GM23338 (cell line): ENCODE measurements at regions not wholly inside any gene's neighbourhood (a gene's known extent, or its start where the extent isn't known, plus 50 kb on each side); places are given as distances from the start of the nearest gene placed in this dataset.

Experiments
- ATAC-seq: fragments of 200-7000 bp; cut with Tn5 transposase; 3 replicates; pipeline ENCODE4 v1.9.1; 2020
- DNase-seq: peaks from one replicate; pipeline ENCODE4 v3.0.0-alpha.2; 2015; ENCODE audit warnings: low spot score
- H2AFZ ChIP-seq: fragments of 200-600 bp; sonication (generic); 2 replicates; pipeline ENCODE4 v1.8.0; 2016; ENCODE audit warnings: antibody characterized with exemption, mild to moderate bottlenecking, moderate library complexity
- H3F3A ChIP-seq: fragments of 200-600 bp; sonication (generic); replicated peaks from 2 replicates; pipeline ENCODE4 v1.8.0; 2017; ENCODE audit warnings: antibody characterized with exemption, mixed run types, low read depth
- H3K27ac ChIP-seq: fragments of 200-600 bp; sonication (generic); 2 replicates; pipeline ENCODE4 v1.6.1; 2016; ENCODE audit warnings: low read depth
- H3K27me3 ChIP-seq: fragments of 200-600 bp; sonication (generic); 2 replicates; pipeline ENCODE4 v1.8.0; 2016; ENCODE audit warnings: mild to moderate bottlenecking, mixed run types, moderate library complexity; ENCODE audit not compliant: insufficient read depth
- H3K36me3 ChIP-seq: fragments of 200-600 bp; sonication (generic); 2 replicates; pipeline ENCODE4 v1.8.0; 2016; ENCODE audit warnings: mild to moderate bottlenecking; ENCODE audit not compliant: insufficient read depth
- H3K4me1 ChIP-seq: fragments of 200-600 bp; sonication (generic); 2 replicates; pipeline ENCODE4 v1.8.0; 2016; ENCODE audit warnings: mild to moderate bottlenecking, moderate library complexity; ENCODE audit not compliant: insufficient read depth
- H3K4me2 ChIP-seq: fragments of 200-600 bp; sonication (generic); 2 replicates; pipeline ENCODE4 v1.7.1; 2017; ENCODE audit warnings: mixed run types
- H3K4me3 ChIP-seq: fragments of 200-600 bp; sonication (generic); 2 replicates; pipeline ENCODE4 v1.6.1; 2016; ENCODE audit warnings: mixed run types
- H3K79me2 ChIP-seq: fragments of 200-600 bp; sonication (generic); replicated peaks from 2 replicates; pipeline ENCODE4 v1.8.0; 2017; ENCODE audit warnings: mild to moderate bottlenecking; ENCODE audit not compliant: insufficient read depth
- H3K9me2 ChIP-seq: fragments of 200-600 bp; sonication (generic); 2 replicates; pipeline ENCODE4 v1.8.0; 2017; ENCODE audit not compliant: insufficient read depth
- H4K20me1 ChIP-seq: fragments of 200-600 bp; sonication (generic); replicated peaks from 2 replicates; pipeline ENCODE4 v1.8.0; 2017; ENCODE audit warnings: mild to moderate bottlenecking; ENCODE audit not compliant: insufficient read depth
- H3K27ac Mint-ChIP-seq: 2 replicates; pipeline ENCODE4 v1.8.0; 2020; ENCODE audit warnings: inconsistent platforms, mild to moderate bottlenecking, moderate library complexity, mixed read lengths
- H3K27me3 Mint-ChIP-seq: 3 replicates; pipeline ENCODE4 v1.8.0; 2022; ENCODE audit warnings: low read depth, mild to moderate bottlenecking, moderate library complexity, mixed read lengths, inconsistent platforms; ENCODE audit not compliant: insufficient read depth, poor library complexity
- H3K36me3 Mint-ChIP-seq: 3 replicates; pipeline ENCODE4 v1.8.0; 2021; ENCODE audit warnings: low read depth, mild to moderate bottlenecking, inconsistent platforms, moderate library complexity, mixed read lengths
- H3K4me1 Mint-ChIP-seq: 3 replicates; pipeline ENCODE4 v1.8.0; 2020; ENCODE audit warnings: mild to moderate bottlenecking, inconsistent platforms, mixed read lengths
- H3K4me3 Mint-ChIP-seq: 3 replicates; pipeline ENCODE4 v1.8.0; 2021; ENCODE audit warnings: moderate library complexity, mild to moderate bottlenecking, inconsistent platforms, mixed read lengths
- H3K9me3 Mint-ChIP-seq: 3 replicates; pipeline ENCODE4 v1.8.0; 2020; ENCODE audit warnings: moderate library complexity, mild to moderate bottlenecking, inconsistent platforms, mixed read lengths
- ETS1 ChIP-seq: IDR thresholded peaks from 2 replicates; pipeline ENCODE4 v1.6.1; 2016; ENCODE audit warnings: antibody characterized with exemption
- JUNB ChIP-seq: IDR thresholded peaks from one replicate; pipeline ENCODE4 v1.6.1; 2016; ENCODE audit warnings: antibody characterized with exemption; ENCODE audit not compliant: unreplicated experiment
- NANOG ChIP-seq: IDR thresholded peaks from 2 replicates; pipeline ENCODE4 v1.6.1; 2016; ENCODE audit warnings: antibody characterized with exemption, borderline replicate concordance
- POLR2AphosphoS5 ChIP-seq: IDR thresholded peaks from 2 replicates; pipeline ENCODE4 v1.6.1; 2016; ENCODE audit warnings: antibody characterized with exemption, low read depth
- STAT1 ChIP-seq: IDR thresholded peaks from one replicate; pipeline ENCODE4 v1.6.1; 2016; ENCODE audit warnings: antibody characterized with exemption; ENCODE audit not compliant: unreplicated experiment
- ZNF331 ChIP-seq: fragments of 250-450 bp; sonication (Bioruptor Pico); IDR thresholded peaks from 2 replicates; pipeline ENCODE4 v1.5.0; 2020; ENCODE audit warnings: low read depth, mild to moderate bottlenecking, moderate library complexity
- TF ChIP-seq, protein P1 (sequence below): IDR thresholded peaks from one replicate; pipeline ENCODE4 v1.6.1; 2018; ENCODE audit warnings: antibody characterized with exemption; ENCODE audit not compliant: unreplicated experiment
- TF ChIP-seq, protein P2 (sequence below), 2 experiments: fragments of 200-600 bp in 1 of 2; sonication (generic) in 1 of 2; conservative IDR thresholded peaks; 2 replicates each; pipeline versions ENCODE4 v1.5.1 to v1.6.1; 2016 to 2017; ENCODE audit warnings: antibody characterized with exemption in 2 of 2, low read depth in 2 of 2, mild to moderate bottlenecking in 2 of 2, moderate library complexity in 1 of 2
- TF ChIP-seq, protein P3 (sequence below): fragments of 250-450 bp; sonication (Bioruptor Pico); IDR thresholded peaks from 2 replicates; pipeline ENCODE4 v1.5.0; 2020; ENCODE audit warnings: mild to moderate bottlenecking, moderate library complexity

DNA sequence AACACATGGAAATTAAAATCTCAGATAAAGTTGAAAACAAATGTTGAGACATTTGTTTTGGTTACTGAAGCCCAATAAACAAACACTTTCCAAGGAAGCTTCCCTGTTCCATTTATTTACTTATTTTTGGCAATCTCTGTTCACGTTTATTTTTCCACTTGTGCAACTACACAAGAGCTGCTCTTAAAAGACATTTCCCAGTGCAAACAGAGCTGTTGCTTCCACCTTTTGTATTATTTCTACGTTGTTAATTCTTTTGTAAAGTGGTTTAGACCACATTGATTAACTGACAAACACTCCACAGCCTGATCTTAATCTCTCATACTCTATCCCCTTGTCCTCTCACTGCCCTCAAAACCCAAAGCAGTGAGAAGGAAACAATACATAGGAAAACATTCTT is 757.6 kb downstream of the LIG4 start:
- Histone ChIP-seq H3K79me2 (no peaks in the 10 kb centered on the region), H3K4me1 (no peaks in the 10 kb centered on the region), H3F3A (no peaks in the 10 kb centered on the region), H3K4me3 (no peak overlapping the region), H3K36me3 (no peaks in the 10 kb centered on the region), H3K27ac (no peak overlapping the region), H2AFZ (no peak overlapping the region), H3K9me2 (no peaks in the 10 kb centered on the region), H3K27me3 (no peaks in the 10 kb centered on the region), H3K4me2 (no peak overlapping the region; the same call in 1 of the 2 replicates), H4K20me1 (no peaks in the 10 kb centered on the region)
- peaks cover 11% of the 10 kb centered on the region; the same call in 2 of the 3 replicates for H3K4me1 Mint-ChIP-seq
- TF ChIP-seq, protein P1, sequence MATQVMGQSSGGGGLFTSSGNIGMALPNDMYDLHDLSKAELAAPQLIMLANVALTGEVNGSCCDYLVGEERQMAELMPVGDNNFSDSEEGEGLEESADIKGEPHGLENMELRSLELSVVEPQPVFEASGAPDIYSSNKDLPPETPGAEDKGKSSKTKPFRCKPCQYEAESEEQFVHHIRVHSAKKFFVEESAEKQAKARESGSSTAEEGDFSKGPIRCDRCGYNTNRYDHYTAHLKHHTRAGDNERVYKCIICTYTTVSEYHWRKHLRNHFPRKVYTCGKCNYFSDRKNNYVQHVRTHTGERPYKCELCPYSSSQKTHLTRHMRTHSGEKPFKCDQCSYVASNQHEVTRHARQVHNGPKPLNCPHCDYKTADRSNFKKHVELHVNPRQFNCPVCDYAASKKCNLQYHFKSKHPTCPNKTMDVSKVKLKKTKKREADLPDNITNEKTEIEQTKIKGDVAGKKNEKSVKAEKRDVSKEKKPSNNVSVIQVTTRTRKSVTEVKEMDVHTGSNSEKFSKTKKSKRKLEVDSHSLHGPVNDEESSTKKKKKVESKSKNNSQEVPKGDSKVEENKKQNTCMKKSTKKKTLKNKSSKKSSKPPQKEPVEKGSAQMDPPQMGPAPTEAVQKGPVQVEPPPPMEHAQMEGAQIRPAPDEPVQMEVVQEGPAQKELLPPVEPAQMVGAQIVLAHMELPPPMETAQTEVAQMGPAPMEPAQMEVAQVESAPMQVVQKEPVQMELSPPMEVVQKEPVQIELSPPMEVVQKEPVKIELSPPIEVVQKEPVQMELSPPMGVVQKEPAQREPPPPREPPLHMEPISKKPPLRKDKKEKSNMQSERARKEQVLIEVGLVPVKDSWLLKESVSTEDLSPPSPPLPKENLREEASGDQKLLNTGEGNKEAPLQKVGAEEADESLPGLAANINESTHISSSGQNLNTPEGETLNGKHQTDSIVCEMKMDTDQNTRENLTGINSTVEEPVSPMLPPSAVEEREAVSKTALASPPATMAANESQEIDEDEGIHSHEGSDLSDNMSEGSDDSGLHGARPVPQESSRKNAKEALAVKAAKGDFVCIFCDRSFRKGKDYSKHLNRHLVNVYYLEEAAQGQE: no peak
- TF ChIP-seq ETS1 (no peak), NANOG (no peak), JUNB (no peak), STAT1 (no peak), POLR2AphosphoS5 (no peak), ZNF331 (no peak)
- TF ChIP-seq, protein P2, sequence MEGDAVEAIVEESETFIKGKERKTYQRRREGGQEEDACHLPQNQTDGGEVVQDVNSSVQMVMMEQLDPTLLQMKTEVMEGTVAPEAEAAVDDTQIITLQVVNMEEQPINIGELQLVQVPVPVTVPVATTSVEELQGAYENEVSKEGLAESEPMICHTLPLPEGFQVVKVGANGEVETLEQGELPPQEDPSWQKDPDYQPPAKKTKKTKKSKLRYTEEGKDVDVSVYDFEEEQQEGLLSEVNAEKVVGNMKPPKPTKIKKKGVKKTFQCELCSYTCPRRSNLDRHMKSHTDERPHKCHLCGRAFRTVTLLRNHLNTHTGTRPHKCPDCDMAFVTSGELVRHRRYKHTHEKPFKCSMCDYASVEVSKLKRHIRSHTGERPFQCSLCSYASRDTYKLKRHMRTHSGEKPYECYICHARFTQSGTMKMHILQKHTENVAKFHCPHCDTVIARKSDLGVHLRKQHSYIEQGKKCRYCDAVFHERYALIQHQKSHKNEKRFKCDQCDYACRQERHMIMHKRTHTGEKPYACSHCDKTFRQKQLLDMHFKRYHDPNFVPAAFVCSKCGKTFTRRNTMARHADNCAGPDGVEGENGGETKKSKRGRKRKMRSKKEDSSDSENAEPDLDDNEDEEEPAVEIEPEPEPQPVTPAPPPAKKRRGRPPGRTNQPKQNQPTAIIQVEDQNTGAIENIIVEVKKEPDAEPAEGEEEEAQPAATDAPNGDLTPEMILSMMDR (conservative IDR thresholded peaks at IDR 0.05; ENCODE audit: low read depth in 2 of 2): no peak
- TF ChIP-seq, protein P3, sequence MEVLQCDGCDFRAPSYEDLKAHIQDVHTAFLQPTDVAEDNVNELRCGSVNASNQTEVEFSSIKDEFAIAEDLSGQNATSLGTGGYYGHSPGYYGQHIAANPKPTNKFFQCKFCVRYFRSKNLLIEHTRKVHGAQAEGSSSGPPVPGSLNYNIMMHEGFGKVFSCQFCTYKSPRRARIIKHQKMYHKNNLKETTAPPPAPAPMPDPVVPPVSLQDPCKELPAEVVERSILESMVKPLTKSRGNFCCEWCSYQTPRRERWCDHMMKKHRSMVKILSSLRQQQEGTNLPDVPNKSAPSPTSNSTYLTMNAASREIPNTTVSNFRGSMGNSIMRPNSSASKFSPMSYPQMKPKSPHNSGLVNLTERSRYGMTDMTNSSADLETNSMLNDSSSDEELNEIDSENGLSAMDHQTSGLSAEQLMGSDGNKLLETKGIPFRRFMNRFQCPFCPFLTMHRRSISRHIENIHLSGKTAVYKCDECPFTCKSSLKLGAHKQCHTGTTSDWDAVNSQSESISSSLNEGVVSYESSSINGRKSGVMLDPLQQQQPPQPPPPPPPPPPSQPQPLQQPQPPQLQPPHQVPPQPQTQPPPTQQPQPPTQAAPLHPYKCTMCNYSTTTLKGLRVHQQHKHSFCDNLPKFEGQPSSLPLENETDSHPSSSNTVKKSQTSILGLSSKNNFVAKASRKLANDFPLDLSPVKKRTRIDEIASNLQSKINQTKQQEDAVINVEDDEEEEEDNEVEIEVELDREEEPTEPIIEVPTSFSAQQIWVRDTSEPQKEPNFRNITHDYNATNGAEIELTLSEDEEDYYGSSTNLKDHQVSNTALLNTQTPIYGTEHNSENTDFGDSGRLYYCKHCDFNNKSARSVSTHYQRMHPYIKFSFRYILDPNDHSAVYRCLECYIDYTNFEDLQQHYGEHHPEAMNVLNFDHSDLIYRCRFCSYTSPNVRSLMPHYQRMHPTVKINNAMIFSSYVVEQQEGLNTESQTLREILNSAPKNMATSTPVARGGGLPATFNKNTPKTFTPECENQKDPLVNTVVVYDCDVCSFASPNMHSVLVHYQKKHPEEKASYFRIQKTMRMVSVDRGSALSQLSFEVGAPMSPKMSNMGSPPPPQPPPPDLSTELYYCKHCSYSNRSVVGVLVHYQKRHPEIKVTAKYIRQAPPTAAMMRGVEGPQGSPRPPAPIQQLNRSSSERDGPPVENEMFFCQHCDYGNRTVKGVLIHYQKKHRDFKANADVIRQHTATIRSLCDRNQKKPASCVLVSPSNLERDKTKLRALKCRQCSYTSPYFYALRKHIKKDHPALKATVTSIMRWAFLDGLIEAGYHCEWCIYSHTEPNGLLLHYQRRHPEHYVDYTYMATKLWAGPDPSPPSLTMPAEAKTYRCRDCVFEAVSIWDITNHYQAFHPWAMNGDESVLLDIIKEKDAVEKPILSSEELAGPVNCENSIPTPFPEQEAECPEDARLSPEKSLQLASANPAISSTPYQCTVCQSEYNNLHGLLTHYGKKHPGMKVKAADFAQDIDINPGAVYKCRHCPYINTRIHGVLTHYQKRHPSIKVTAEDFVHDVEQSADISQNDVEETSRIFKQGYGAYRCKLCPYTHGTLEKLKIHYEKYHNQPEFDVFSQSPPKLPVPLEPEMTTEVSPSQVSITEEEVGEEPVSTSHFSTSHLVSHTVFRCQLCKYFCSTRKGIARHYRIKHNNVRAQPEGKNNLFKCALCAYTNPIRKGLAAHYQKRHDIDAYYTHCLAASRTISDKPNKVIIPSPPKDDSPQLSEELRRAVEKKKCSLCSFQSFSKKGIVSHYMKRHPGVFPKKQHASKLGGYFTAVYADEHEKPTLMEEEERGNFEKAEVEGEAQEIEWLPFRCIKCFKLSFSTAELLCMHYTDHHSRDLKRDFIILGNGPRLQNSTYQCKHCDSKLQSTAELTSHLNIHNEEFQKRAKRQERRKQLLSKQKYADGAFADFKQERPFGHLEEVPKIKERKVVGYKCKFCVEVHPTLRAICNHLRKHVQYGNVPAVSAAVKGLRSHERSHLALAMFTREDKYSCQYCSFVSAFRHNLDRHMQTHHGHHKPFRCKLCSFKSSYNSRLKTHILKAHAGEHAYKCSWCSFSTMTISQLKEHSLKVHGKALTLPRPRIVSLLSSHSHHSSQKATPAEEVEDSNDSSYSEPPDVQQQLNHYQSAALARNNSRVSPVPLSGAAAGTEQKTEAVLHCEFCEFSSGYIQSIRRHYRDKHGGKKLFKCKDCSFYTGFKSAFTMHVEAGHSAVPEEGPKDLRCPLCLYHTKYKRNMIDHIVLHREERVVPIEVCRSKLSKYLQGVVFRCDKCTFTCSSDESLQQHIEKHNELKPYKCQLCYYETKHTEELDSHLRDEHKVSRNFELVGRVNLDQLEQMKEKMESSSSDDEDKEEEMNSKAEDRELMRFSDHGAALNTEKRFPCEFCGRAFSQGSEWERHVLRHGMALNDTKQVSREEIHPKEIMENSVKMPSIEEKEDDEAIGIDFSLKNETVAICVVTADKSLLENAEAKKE (CRISPR knock-in tag): no peak
- no peaks in the 10 kb centered on the region for H3K27me3 Mint-ChIP-seq
- ATAC-seq (no peak), DNase-seq (no peak)
- H3K36me3 Mint-ChIP-seq: peaks cover 19% of the 10 kb centered on the region; the same call in 2 of the 3 replicates
- H3K9me3 Mint-ChIP-seq: peaks cover 29% of the 10 kb centered on the region
- H3K4me3 Mint-ChIP-seq: no peak overlapping the region
- peak overlapping the region; percentile 30; the same call in 1 of the 2 replicates for H3K27ac Mint-ChIP-seq
